H1 (cell line): ENCODE measurements at regions not wholly inside any gene's neighbourhood (a gene's known extent, or its start where the extent isn't known, plus 50 kb on each side); places are given as distances from the start of the nearest gene placed in this dataset.

Experiments used
- CTCF ChIA-PET: fragments of 300-600 bp; sonication (Branson Sonifier 250); formaldehyde crosslinking; loops from one replicate; lab custom pipeline; 2021; ENCODE audit not compliant: partially characterized antibody; lab: Charles Lee
- POLR2A ChIA-PET: fragments of 300-600 bp; sonication (Branson Sonifier 250); formaldehyde crosslinking; loops from one replicate; lab custom pipeline; 2021; ENCODE audit warnings: inconsistent platforms; ENCODE audit not compliant: partially characterized antibody; lab: Charles Lee
- DNase-seq, 2 experiments: peaks; one replicate each; pipeline versions ENCODE4 v3.0.0 to v3.0.0-alpha.2; 2010 to 2022; ENCODE audit warnings: low spot score in 2 of 2, low read depth in 1 of 2, mixed read lengths in 1 of 2
- FAIRE-seq: peaks from 2 replicates; lab custom pipeline; 2011; peaks lifted over from hg19 to GRCh38; lab: Jason Lieb, UNC
- H2AFZ ChIP-seq: 2 replicates; pipeline ENCODE4 v1.8.1; 2012; ENCODE audit warnings: low read length, inconsistent platforms
- H2AK5ac ChIP-seq: 2 replicates; pipeline ENCODE4 v1.6.1; 2013; ENCODE audit warnings: low read depth, low read length
- H2BK120ac ChIP-seq: replicated peaks from 2 replicates; pipeline ENCODE3; 2013; ENCODE audit warnings: low read depth, low read length, inconsistent platforms
- H2BK12ac ChIP-seq: 2 replicates; pipeline ENCODE4 v1.6.1; 2013; ENCODE audit warnings: low read depth, low read length
- H2BK15ac ChIP-seq: 2 replicates; pipeline ENCODE4 v1.6.1; 2013; ENCODE audit warnings: low read length
- H2BK20ac ChIP-seq: 2 replicates; pipeline ENCODE4 v1.6.1; 2013; ENCODE audit warnings: low read length
- H2BK5ac ChIP-seq: 2 replicates; pipeline ENCODE4 v1.6.1; 2013; ENCODE audit warnings: low read depth, low read length
- H3K14ac ChIP-seq: 2 replicates; pipeline ENCODE4 v1.6.1; 2013; ENCODE audit warnings: inconsistent platforms; ENCODE audit not compliant: insufficient read length
- H3K18ac ChIP-seq: 2 replicates; pipeline ENCODE4 v1.6.1; 2013; ENCODE audit warnings: low read length; ENCODE audit errors: extremely low read depth
- H3K23ac ChIP-seq: 2 replicates; pipeline ENCODE4 v1.6.1; 2013; ENCODE audit warnings: inconsistent platforms; ENCODE audit not compliant: insufficient read length
- H3K23me2 ChIP-seq: 2 replicates; pipeline ENCODE4 v1.6.1; 2013; ENCODE audit warnings: low read depth, low read length
- H3K27ac ChIP-seq: 2 replicates; pipeline ENCODE4 v1.6.1; 2011; ENCODE audit warnings: low read depth, low read length, inconsistent platforms
- H3K27me3 ChIP-seq, 4 experiments: replicated peaks in 1 of 4; 1 replicate in 1 of 4; 2 replicates in 3 of 4; pipeline versions ENCODE4 v1.6.1 to v1.8.1; 2011 to 2013; ENCODE audit warnings: low read length in 3 of 4, mild to moderate bottlenecking in 3 of 4, inconsistent platforms in 2 of 4, mixed read lengths in 2 of 4, moderate library complexity in 1 of 4; ENCODE audit not compliant: control insufficient read depth in 3 of 4, insufficient read depth in 3 of 4; ENCODE audit errors: extremely low read depth in 1 of 4
- H3K36me3 ChIP-seq, 4 experiments: 2 replicates each; pipeline versions ENCODE4 v1.6.1 to v1.8.1; 2011 to 2013; ENCODE audit warnings: mild to moderate bottlenecking in 4 of 4, low read length in 3 of 4, moderate library complexity in 2 of 4, control low read depth in 1 of 4, inconsistent platforms in 1 of 4; ENCODE audit not compliant: insufficient read depth in 4 of 4, control insufficient read depth in 2 of 4
- H3K4ac ChIP-seq: replicated peaks from 2 replicates; pipeline ENCODE3; 2013; ENCODE audit warnings: low read length, low read depth, mixed read lengths, inconsistent platforms; ENCODE audit not compliant: insufficient read length
- H3K4me1 ChIP-seq, 4 experiments: replicated peaks in 1 of 4; 1 replicate in 1 of 4; 2 replicates in 3 of 4; pipeline versions ENCODE4 v1.6.1 to v1.8.1; 2011 to 2013; ENCODE audit warnings: low read length in 3 of 4, inconsistent platforms in 2 of 4, mixed read lengths in 1 of 4; ENCODE audit not compliant: insufficient read depth in 4 of 4, control insufficient read depth in 3 of 4
- H3K4me2 ChIP-seq, 2 experiments: 2 replicates each; pipeline versions ENCODE4 v1.6.1 to v1.8.1; 2011 to 2013; ENCODE audit warnings: low read depth in 2 of 2, low read length in 2 of 2, control low read depth in 1 of 2, inconsistent platforms in 1 of 2, mild to moderate bottlenecking in 1 of 2; ENCODE audit not compliant: insufficient read depth in 1 of 2
- H3K4me3 ChIP-seq, 4 experiments: fragments of 200-600, 300-600 bp in 1 of 4; sonication (generic), shearing (Covaris generic), sonication (Bioruptor Twin) in 1 of 4; 2 replicates each; pipeline versions ENCODE4 v1.5.1 to v1.8.1; 2011 to 2016; ENCODE audit warnings: low read length in 4 of 4, low read depth in 3 of 4, control low read depth in 2 of 4, inconsistent platforms in 2 of 4, mild to moderate bottlenecking in 2 of 4, mixed read lengths in 1 of 4, moderate library complexity in 1 of 4; ENCODE audit not compliant: insufficient read depth in 2 of 4; ENCODE audit errors: extremely low read depth in 1 of 4
- H3K56ac ChIP-seq: replicated peaks from 2 replicates; pipeline ENCODE3; 2013; ENCODE audit warnings: low read depth, mild to moderate bottlenecking, mixed read lengths, low read length, inconsistent platforms; ENCODE audit not compliant: insufficient read length
- H3K79me1 ChIP-seq: 2 replicates; pipeline ENCODE4 v1.6.1; 2013; ENCODE audit warnings: low read depth, low read length, control low read depth
- H3K79me2 ChIP-seq, 2 experiments: 2 replicates each; pipeline versions ENCODE4 v1.6.1 to v1.8.1; 2012 to 2013; ENCODE audit warnings: low read length in 2 of 2, mild to moderate bottlenecking in 2 of 2, inconsistent platforms in 1 of 2; ENCODE audit not compliant: insufficient read depth in 2 of 2, control insufficient read depth in 1 of 2
- H3K9ac ChIP-seq, 4 experiments: replicated peaks in 1 of 4; 1 replicate in 1 of 4; 2 replicates in 3 of 4; pipeline versions ENCODE4 v1.6.1 to v1.8.1; 2011 to 2013; ENCODE audit warnings: low read depth in 3 of 4, low read length in 3 of 4, control low read depth in 2 of 4, mild to moderate bottlenecking in 2 of 4, moderate library complexity in 2 of 4, inconsistent platforms in 1 of 4; ENCODE audit errors: extremely low read depth in 1 of 4
- H3K9me3 ChIP-seq, 2 experiments: 2 replicates each; pipeline versions ENCODE4 v1.6.1 to v1.8.1; 2012 to 2013; ENCODE audit warnings: mild to moderate bottlenecking in 2 of 2, moderate library complexity in 2 of 2, control low read depth in 1 of 2, inconsistent platforms in 1 of 2, low read depth in 1 of 2, low read length in 1 of 2, mixed read lengths in 1 of 2; ENCODE audit not compliant: insufficient read depth in 2 of 2
- H4K20me1 ChIP-seq, 2 experiments: replicated peaks in 1 of 2; 2 replicates each; pipeline versions ENCODE3 to v1.8.1; 2011 to 2013; ENCODE audit warnings: inconsistent platforms in 2 of 2, low read length in 2 of 2, mild to moderate bottlenecking in 1 of 2; ENCODE audit not compliant: insufficient read depth in 2 of 2, control insufficient read depth in 1 of 2
- H4K5ac ChIP-seq: 2 replicates; pipeline ENCODE4 v1.6.1; 2013; ENCODE audit warnings: low read length, low read depth, mixed read lengths, inconsistent platforms; ENCODE audit not compliant: insufficient read length
- H4K8ac ChIP-seq: 2 replicates; pipeline ENCODE4 v1.8.0; 2013; ENCODE audit warnings: mild to moderate bottlenecking, moderate library complexity, low read length, inconsistent platforms; ENCODE audit not compliant: insufficient read depth; ENCODE audit errors: extremely low read depth
- H4K91ac ChIP-seq: replicated peaks from 2 replicates; pipeline ENCODE3; 2013; ENCODE audit warnings: low read length, mixed read lengths, inconsistent platforms; ENCODE audit not compliant: insufficient read length
- CHD1 ChIP-seq: IDR thresholded peaks from 2 replicates; pipeline ENCODE4 v1.6.1; 2012; ENCODE audit warnings: low read depth, low read length, improper control_type of control experiment
- RAD21 ChIP-seq, 2 experiments: IDR thresholded peaks in 1 of 2; conservative IDR thresholded peaks in 1 of 2; 2 replicates each; pipeline ENCODE4 v1.6.1; 2011; ENCODE audit warnings: low read depth in 2 of 2, low read length in 2 of 2, improper control_type of control experiment in 1 of 2, inconsistent platforms in 1 of 2, mild to moderate bottlenecking in 1 of 2, moderate library complexity in 1 of 2
- WGBS, 2 experiments: shearing (Covaris generic) in 1 of 2; methylation state at CpG; one replicate each; pipeline versions ENCODE4 v1.1.6 to v1.1.7; 2013 to 2015; ENCODE audit warnings: low lambda C conversion rate in 2 of 2, mixed read lengths in 2 of 2, inconsistent platforms in 1 of 2, low coverage in 1 of 2, missing lambda C conversion rate in 1 of 2; ENCODE audit not compliant: insufficient replicate concordance in 2 of 2, insufficient coverage in 1 of 2, insufficient read length in 1 of 2; ENCODE audit errors: extremely low coverage in 1 of 2, missing lambda C conversion rate in 1 of 2; 5-methylcytosine and 5-hydroxymethylcytosine counted together

- H3K27ac ChIP-seq, result no peak overlapping the region
- peaks cover 2% of the 10 kb centered on the region; the same call in 1 of the 2 replicates for H3K23me2 ChIP-seq
- no peak overlapping the region for H2BK20ac ChIP-seq
- H4K5ac ChIP-seq, result no peak overlapping the region
- H3K4me1 ChIP-seq, result no peaks in the 10 kb centered on the region
- no peak overlapping the region for H3K18ac ChIP-seq
- H2BK15ac ChIP-seq, result no peak overlapping the region
- ChIA-PET POLR2A (no interaction called here), CTCF (no interaction called here)
- no peaks in the 10 kb centered on the region for H3K79me1 ChIP-seq
- no peak overlapping the region for H3K56ac ChIP-seq
- no peak overlapping the region for H2BK120ac ChIP-seq
- no peaks in the 10 kb centered on the region for H3K36me3 ChIP-seq
- H2BK5ac ChIP-seq, result no peak overlapping the region
- no peak overlapping the region for H2BK12ac ChIP-seq
- no peak overlapping the region for H3K4ac ChIP-seq
- no peaks in the 10 kb centered on the region for H4K20me1 ChIP-seq
- no peak for TF ChIP-seq CHD1
- TF ChIP-seq RAD21 (IDR thresholded peaks at IDR 0.05 in 1 of 2, conservative IDR thresholded peaks at IDR 0.05 in 1 of 2; ENCODE audit: low read depth in 2 of 2, low read length in 2 of 2), result no peak
- no peak overlapping the region for H3K23ac ChIP-seq
- no peaks in the 10 kb centered on the region for H3K79me2 ChIP-seq
- H2AFZ ChIP-seq, result no peak overlapping the region
- FAIRE-seq (no peak), DNase-seq (no peak)
- no peaks in the 10 kb centered on the region for H3K9me3 ChIP-seq
- no peak overlapping the region for H3K4me3 ChIP-seq
- H3K27me3 ChIP-seq, result peaks cover 0 to 1% (median 0%) of the 10 kb centered on the region in 4 experiments; a peak in 1 of 7 replicates
- 92% methylated on average over 5 of the region's 5 CpGs; no CpG with 5 or more reads in 1 of the 2 experiments for WGBS, 2 experiments
- H3K14ac ChIP-seq, result no peak overlapping the region
- H3K9ac ChIP-seq, result no peak overlapping the region
- no peak overlapping the region for H2AK5ac ChIP-seq
- no peak overlapping the region for H4K91ac ChIP-seq
- no peak overlapping the region for H3K4me2 ChIP-seq
- no peak overlapping the region for H4K8ac ChIP-seq
Measured at GRCh38 chr2:139514951-139515350, 734.8 kb upstream of the NXPH2 start.
